Activated CD4-positive, alpha-beta T cell treated with anti-CD3 and anti-CD28 coated beads, Interleukin-10, Interleukin-2, amounts not matched to agents 100 ng/mL and 50 ng/mL, durations not matched to agents 16 hours and 8 hours (primary cell): ENCODE measurements at regions not wholly inside any gene's neighbourhood (a gene's known extent, or its start where the extent isn't known, plus 50 kb on each side); places are given as distances from the start of the nearest gene placed in this dataset.
"Not testable (repeated sequence)": the region's sequence is repeated elsewhere in the genome, so short reads cannot be mapped to it uniquely, and the experiment has no call there.

Experiments used
- DNase-seq: peaks from one replicate; pipeline ENCODE4 v3.0.0-alpha.2; 2020

DNA sequence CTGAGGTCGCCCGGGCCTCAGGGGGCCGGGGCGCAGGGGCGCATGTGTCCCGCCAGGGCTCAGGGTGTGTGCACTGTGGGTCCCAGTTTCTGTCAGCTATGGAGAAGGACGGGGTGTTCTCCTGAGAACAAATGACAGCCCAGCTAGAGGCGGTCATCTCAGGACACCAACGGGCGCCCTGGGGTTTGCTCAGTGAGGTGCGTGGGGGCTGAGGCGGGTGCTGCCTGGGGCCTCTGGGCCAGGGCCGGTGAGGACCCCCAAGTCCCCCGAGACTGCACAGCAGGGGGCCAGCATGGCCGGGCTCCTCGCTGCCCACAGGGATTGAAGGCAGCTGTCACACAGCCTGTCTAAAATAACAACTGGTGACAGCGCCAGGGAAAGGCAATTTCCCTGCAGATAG, 808.8 kb upstream of the SOX11 start:
- no peak for DNase-seq

DNA sequence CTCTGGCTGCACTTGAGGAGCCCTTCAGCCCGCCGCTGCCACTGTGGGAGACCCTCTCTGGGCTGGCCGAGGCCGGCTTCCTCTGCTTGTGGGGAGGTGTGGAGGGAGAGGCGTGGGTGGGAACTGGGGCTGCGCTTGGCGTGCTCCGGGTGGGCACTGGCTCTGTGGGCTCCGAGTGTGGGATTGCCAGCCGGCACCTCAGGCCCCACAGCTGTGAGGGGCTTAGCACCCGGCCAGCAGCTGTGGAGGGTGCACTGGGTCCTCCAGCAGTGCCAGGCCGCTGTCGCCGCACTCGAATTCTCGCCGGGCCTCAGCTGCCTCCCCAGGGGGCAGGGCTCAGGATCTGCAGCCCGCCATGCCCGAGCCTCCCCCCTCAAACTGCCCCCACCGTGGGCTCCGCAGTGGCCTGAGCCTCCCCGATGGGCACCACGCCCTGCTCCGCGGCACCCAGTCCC, 808.0 kb upstream of the SOX11 start:
- no peak for DNase-seq

DNA sequence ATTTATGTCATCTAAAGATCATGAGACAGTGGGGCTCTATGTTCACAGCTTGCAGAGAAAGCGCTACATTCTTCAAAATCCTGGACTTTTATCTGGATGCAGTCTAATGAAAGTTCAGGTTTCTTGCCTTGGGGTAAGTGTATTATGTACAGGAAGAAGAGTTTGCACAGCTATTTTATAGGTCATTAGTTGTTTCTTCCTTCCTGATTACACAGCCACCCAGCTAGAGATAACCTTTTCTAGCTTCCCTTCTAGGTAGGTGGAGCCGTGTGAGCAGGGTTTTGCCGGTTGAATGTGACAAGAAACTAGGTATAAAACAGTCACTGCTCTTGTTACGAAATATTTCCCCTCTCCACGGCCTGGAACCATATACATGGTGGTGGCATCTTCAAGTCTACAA, 800.8 kb upstream of the SOX11 start:
- no peak for DNase-seq

DNA sequence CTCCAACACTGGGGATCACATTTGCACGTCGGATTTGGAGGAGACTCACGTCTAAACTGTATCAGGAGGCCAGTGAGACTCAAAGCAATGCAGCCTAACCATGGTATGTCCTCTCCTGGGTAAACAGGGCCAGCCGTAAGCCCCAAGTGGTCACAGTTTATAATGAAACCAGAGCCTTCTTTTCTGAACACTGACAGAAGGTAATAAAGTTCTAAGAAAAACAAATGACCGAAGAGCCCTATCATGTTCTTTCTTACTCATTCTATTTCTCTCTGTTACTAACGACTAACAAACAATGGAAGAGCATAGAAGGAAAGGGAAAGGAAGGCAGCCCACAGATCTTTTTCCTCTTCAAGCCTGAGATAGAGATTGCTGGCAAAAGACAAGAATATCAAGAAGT, 796.8 kb upstream of the SOX11 start:
- DNase-seq, result no peak

DNA sequence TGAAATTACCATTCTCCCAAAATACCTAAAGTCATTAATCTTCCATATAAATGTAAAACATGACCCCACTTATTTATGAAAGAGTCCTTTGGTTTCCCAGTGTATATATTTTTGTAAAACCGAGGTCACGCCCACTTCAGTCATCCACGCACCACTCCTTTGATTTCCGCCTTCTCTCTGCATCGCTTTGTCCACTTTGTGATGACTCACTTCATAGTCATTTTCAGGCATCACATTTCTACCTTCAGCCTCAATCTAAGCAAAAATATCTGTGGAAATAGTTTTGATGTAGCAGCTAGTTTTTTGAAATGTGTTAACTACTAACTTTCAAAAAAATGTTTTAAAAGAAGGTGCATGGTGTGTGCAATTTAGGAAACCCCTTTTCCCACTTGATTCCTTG, 793.5 kb upstream of the SOX11 start:
- no peak for DNase-seq

DNA sequence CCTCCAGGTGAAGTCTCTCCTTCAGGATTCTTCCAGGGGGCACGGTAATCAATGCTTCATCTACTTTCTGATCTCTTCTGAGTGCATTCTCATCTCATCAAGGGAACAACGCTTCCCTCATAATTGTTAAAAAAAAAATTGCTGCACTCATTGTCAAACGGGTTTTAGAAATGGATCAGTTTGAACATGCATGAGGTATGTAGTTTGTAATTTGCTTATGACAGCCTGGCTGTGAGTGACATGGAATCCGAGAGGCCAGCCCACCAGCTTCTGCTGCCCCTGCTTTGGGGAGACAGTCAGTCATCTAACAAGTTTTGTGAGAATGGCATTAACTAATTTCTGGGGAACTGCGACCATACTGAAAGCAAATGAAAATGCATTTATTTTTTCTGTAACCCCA, 791.9 kb upstream of the SOX11 start:
- no peak for DNase-seq

DNA sequence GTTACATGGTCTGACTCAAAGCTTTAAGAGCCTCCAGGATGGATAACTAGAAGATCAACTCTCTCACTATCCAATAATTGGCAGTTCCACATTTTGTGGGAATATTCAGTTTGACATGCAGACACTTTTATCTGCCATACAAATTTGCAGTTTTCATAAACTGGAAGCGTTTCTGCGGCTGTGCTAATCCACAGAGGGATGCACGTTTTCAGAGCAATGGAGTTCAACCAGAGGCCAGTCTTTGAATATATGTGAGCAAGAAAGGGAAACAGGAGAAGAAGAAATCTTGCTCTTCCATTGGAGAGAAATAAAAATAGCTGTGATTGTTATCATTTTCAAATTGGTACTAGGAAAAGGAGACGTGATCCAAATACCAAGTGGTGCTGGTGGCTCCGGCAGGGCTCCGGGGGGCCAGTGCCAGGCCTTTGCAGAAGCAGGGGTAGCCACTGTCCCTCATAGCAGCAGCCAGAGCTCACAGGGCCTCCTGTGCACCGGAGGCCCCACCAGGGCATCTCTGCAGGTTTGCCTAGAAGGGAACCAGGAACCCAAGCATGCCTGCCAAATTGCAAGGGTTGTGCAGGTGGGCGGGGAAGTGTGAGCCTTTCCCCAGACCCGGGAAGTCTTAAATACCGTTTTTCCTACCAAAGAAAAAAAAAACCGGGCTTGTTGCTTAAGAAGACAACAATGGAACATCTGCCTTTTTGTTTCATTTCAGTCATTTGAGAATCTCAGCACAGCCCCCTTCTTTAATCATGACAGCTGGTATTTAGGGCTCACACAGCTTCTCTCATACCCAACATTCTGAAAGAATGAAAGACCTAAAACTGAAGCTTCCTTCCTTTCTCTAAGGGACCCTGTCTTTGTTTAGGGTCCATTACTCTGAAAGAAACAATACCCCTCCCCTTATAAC, 791.1 kb upstream of the SOX11 start:
- no peak for DNase-seq

DNA sequence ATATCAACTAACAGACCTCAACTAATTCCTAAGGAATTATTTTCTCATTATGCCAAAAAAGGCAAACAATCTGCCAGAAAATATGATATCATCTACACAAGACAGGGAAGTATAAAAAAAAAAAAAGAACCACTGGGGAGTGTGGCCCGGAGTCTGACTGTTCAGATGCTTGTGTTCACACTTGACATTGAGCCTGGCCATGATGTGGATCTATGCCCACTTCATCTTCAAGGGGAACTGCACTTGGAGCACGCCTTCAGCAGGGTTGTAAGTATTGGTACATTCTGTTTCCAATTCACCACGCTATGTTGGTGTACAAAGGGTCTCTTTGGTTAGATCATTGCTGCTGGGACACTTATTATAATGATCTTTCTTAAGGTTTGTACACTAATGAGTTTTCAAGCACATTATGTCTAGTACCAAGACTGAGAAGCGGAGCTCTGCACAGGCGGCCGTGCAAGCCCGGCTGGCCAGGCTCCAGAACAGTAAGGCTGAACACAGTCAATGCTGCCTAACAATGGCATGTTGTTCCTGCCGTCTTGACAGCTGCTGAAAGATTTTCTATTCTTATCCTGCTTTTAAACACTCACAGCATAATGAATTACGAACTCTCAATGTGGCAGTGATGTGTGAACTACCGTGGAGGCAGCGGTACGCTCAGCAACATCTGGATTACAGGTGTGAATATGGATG, 788.4 kb upstream of the SOX11 start:
- no peak for DNase-seq

DNA sequence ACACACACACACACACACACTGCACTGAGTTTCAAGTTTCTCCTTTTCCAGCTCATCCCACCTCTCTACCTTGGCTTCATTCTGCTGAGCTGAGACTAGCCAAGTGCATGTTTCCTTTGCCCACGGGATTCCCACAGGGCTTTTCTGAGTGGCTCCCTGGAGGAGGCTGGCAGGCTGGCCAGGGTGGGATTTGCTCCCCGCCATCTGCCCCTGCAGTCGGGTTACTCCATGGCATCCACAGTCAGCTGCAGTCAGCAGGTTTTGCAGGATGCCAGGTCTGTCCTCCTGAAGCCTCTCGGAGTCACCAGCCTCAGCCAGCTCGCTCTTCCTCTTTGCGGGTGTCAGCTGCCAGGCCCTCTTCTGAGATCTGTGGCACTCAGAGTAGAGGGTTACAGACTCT, 783.7 kb upstream of the SOX11 start:
- no peak for DNase-seq

DNA sequence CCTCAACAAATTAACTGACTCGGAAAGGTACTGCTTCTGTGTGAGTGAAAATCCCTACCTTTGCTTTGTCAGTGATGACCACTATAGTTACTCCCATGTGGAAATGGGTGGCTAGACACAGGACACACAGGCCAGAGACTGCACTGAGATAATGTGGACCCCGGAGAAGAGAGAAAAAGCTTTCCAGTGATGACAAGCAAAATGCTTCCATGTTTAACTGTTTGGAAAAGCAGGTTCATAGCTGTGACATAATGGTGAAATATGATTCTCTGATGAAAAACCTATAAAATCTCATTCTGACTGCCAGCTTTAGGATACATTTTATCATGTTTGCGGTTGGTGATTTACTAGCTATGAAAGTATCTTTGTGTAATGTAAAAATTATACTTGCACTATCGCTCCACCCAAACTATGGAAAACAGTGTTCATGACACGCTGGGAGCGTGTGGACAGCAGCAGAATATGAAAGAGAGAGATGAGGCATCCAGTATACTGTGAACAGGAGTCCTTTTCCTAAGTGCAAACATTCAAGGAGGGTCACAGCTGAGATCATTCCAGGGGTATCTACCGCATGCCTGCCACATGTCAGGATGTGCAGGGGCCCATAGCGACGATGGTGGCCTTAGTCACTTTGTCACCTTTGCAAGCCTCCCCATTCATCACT, 782.7 kb upstream of the SOX11 start:
- DNase-seq, result no peak

DNA sequence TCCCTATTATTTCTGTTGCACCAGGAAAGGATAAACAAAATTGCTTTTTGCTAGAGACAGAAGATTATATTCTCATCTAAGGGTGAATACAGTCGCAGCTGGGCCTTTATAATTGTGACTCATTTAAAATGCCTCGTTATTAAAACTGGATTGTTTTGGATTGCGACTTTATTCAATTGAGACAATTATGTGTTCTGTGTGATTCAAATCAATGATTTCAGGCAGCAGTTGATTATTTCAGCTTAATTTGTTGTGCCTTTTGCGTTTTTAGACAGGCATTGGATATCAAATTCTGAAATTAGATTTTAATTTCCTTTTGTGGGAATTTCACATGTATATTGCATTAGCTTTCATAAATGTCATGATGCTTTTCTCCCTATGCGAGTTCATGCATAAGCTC, 778.1 kb upstream of the SOX11 start:
- no peak for DNase-seq

DNA sequence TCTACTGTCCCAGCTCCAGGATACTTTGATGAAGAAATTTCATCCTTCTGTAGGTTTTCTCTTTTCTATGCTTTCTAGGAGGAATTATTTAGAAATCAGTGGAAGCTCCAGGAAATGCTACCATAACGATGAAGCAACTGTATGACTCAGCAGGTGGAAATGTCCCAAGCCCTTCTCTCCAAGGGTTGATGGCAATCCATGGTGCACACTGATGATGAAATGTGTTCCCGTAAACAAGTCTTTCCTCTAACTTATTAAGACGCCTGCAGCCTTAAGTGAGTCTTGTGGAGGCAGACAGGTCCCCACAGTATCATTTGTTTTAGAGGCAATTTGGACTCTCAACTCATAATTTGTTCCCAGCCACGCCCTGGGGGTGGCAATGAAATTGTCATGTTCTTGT, 777.6 kb upstream of the SOX11 start:
- DNase-seq, result no peak

DNA sequence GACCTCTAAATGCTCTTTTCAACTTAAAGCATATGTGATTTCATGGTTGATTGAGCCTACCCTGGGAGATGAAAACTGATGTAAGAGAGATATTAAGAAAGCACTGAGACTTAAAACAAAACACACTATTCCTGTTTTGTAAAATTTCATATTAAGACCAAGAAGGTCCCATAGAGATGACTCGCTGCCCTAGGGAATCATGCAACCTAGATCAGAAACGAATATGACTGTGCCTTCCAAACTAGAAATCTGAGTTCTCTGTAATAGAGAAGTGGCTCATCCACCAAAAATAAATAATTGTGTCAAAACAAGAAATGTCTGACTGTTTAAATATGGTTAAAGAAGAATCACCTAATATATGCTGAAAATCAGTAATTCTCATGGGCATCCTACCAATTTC, 776.8 kb upstream of the SOX11 start:
- DNase-seq, result no peak

DNA sequence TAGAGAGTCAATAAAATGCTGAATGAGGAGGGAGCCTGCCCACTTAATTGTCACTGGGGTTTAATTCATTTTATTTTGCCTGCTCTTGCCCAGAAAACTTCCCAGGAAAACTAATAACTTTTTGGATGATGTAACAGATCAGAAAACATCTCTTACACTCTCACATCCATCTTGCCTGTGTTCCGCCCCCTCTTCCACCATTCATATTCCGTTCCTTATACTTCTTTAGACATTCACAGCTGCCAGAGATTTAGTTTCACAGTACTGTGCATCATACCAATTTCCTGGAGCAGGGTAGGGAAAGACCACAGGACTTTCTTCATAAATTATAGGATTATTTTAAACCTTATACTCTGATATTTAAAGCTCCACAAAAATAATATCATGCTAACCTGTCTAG, 776.1 kb upstream of the SOX11 start:
- DNase-seq, result no peak

DNA sequence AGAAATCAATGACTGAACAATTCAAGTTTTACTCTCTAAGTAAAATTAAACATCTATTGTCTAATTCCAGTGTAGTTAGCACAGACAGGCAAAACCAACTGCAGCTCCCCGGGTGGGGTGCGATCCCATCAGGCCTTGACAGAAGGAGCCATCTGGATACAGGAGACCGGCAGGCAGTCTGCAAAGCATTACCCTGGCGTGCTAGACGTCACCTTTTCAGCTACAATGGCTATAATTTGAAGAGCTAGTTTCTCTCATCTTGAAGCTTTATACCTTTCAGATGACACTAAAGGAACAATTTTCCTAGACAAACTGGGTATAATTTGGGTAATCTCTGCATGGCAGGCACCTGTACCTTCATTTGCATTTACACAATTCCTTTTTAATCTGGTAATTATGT, 761.5 kb upstream of the SOX11 start:
- no peak for DNase-seq

DNA sequence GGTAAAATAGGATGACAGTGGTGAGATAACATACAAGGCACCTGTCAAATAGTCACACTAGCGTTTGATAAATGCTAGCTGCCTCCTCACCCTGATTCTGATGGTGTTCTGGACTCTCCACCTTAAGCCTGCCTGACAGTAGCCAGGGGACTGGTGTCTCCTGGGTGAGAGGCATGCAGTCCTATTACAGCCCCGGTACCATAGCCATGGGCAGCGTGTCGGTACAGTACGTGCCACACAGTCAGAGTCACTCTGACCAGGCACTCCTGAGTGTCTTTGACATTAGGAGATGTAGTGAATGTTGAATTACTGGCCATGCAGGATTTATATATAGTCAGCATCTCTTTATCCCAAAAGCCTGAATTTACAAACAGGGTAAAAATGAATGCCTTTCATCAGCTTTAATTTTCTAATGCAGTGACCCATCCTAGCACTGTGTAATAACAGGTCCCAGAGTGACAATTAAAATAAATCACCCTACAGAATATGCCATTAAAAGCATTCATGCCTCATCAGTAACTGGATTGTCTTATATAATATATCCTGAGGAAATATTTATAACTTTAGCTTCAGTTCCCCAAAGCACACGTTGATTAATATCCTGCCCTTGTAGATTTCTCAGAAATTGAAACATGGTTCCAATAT, 760.3 kb upstream of the SOX11 start:
- no peak for DNase-seq

DNA sequence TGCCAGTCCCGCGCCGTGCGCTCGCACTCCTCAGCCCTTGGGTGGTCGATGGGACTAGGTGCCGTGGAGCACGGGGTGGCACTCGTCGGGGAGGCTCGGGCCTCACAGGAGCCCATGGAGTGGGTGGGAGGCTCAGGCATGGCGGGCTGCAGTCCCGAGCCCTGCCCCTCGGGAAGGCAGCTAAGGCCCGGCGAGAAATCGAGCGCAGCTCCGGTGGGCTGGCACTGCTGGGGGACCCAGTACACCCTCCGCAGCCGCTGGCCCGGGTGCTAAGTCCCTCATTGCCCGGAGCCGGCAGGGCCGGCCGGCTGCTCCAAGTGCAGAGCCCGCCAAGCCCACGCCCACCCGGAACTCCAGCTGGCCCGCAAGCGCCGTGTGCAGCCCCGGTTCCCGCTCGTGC, 756.9 kb upstream of the SOX11 start:
- not testable (repeated sequence) for DNase-seq

DNA sequence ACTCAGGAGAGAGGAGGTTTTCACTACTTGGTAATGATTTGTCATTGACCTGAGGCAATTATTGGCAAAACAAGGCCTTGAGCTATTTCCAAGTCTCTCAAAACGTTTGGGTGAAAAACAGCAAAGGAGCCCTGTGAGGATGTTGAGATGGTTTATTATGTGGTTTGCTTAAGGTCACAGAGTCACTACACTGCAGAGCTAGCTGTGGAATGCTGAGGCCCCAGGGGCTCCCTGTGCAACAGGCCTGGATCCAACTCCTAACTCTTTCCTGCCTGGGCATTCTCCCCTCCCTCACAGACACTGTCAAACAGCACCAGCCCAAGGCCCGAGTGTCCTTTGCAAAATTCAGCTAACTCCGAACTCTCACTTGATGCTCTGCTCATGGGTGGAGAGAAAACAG, 754.6 kb upstream of the SOX11 start:
- no peak for DNase-seq

DNA sequence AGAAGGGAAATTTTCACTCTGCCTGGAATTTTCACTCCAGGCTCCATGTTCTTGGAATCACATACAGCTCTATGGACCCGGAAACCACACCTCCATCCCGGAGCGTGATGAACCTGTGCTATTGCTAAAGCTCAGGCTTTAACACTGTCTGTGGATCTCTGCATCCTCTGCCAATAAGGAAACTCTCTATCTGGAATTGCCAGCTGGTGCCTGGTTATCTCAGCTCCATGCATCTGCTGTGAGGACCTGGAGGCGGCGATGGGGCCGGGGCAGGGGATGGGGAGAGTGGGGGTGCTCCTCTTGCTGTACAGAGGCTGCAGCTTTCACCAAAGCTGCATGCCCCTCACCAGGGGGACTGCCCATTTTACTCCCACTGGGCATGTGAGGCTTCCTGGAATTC, 754.0 kb upstream of the SOX11 start:
- no peak for DNase-seq

DNA sequence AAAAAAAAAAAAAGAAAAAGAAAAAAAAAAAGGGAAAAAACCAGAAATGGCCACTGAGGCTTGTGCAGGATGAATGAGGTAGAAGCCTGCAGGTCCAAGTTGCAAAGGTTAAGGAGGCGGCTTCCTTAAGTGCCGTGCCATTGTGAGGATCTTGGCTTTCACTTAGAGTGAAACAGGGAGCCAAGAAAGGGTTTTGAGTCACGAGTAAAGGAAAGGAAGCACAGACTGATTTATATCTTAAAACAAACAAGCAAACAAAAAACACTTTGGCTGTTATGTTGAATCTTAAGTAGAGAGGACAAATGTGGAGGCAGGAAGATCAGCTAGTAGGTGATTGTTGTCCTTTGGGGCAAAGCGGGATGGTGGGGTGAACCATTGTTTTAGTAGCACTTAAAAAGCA, 749.7 kb upstream of the SOX11 start:
- DNase-seq, result no peak

DNA sequence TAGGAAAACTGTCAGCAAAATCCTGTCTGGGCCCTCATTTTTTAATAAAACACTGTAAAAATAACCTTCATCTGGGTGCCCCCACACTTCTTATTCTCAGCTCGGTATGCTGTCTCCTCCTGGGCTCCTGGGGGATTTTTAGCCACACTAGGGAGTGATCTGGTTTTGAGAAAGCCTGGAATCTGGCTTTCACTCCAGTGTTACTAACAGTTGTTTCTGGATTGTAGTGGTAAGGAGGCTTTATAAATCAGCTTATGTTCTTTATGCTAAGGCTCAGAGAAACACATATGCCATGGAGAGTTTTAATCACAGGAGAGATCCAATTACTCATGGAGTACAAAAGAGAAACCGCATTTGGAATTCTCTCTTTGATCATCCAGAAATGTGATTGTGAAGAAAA, 744.3 kb upstream of the SOX11 start:
- DNase-seq, result no peak

DNA sequence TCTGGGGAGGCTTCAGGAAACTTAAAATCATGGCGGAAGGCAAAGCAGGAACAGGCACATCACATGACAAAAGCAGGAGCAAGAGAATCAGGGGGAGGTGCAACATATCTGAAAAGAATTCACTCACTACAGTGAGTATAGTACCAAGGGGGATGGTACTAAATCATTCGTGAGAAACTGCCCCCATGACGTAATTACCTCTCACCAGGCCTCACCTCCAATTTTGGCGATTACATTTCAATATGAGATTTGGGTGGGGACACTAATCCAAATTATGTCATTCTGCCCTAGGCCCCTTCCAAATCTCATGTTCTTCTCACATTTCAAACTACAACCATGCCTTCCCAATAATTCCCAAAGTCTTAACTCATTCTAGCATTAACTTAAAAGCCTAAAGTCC, 740.8 kb upstream of the SOX11 start:
- no peak for DNase-seq

DNA sequence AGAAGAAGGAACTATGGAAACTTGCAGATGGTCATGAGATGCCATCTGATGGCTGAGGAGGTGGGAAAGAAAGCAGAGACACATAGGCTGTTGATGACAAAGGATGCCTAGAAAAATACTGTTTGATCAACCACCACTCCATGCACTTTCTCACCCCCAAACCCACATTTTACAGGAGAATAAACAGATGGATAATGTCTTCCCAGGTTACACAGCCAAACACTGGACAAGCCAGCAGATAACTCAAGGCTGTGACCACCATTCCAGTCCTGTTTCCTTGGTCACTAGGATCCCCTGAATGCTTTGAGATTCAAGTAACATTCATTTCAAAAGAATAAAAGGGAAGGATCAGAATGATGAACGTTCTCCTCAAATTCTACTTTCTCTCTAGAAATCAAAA, 733.0 kb upstream of the SOX11 start:
- no peak for DNase-seq

DNA sequence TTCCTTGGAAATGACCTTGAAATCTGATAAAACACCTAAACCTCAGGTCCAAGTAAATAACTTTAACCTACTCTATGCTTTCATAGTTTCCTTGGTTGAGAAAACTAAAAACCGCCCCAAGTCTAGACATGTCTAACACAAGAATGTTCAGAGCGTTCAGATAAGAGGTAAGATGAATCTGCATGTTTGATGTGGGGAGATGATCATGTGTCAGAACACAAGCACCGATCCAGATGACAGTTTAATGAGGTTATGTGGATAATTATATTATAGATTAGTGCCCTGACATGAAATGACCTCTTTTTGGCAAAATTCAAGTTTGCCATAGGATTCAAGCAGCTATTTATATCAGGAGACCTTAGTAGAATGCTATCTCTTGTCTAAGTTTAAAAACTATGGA, 729.8 kb upstream of the SOX11 start:
- no peak for DNase-seq
